ENCODE measurements at regions not wholly inside any gene's neighbourhood (a gene's known extent, or its start where the extent isn't known, plus 50 kb on each side); places are given as distances from the start of the nearest gene placed in this dataset.

GRCh38 chr2:30368258-30368657 is 78.8 kb upstream of the LCLAT1 start:
- no peaks in the 10 kb centered on the region for H3K79me2 ChIP-seq (replicated peaks; ENCODE audit: insufficient read depth, low read length)
- no peak overlapping the region for H3K4me3 ChIP-seq (ENCODE audit: low read length)
- H3K9ac ChIP-seq (ENCODE audit: low read length): no peak overlapping the region
- no peaks in the 10 kb centered on the region for H3F3A ChIP-seq (ENCODE audit: insufficient read depth, low read length, poor library complexity, severe bottlenecking)
- no peaks in the 10 kb centered on the region for H3K27me3 ChIP-seq (ENCODE audit: insufficient read depth, low read depth, low read length)
- no peaks in the 10 kb centered on the region for H3K9me2 ChIP-seq (ENCODE audit: insufficient read depth, low read length)
- TF ChIP-seq REST (IDR thresholded peaks at IDR 0.05; ENCODE audit: borderline replicate concordance) (no peak), EP300 (conservative IDR thresholded peaks at IDR 0.05; ENCODE audit: poor library complexity, severe bottlenecking) (no peak)
- no peak overlapping the region for H3K27ac ChIP-seq (ENCODE audit: low read length)
- no peak overlapping the region for H2AFZ ChIP-seq (ENCODE audit: low read depth, low read length)
- H3K4me2 ChIP-seq (ENCODE audit: low read length): no peak overlapping the region
- H4K20me1 ChIP-seq (ENCODE audit: insufficient read depth): no peaks in the 10 kb centered on the region
- no peaks in the 10 kb centered on the region for H3K36me3 ChIP-seq (ENCODE audit: insufficient read depth, low read length)
- no peaks in the 10 kb centered on the region for H3K9me3 ChIP-seq (ENCODE audit: low read length)

- TF ChIP-seq REST (IDR thresholded peaks at IDR 0.05; ENCODE audit: borderline replicate concordance) (no peak), POLR2AphosphoS5 (IDR thresholded peaks at IDR 0.05) (no peak), CTCF (IDR thresholded peaks at IDR 0.05; ENCODE audit: poor library complexity, severe bottlenecking) (no peak), EP300 (conservative IDR thresholded peaks at IDR 0.05; ENCODE audit: poor library complexity, severe bottlenecking) (no peak), EZH2 (IDR thresholded peaks at IDR 0.05; ENCODE audit: borderline replicate concordance, insufficient read depth, low read length, poor library complexity, severe bottlenecking) (no peak), TAF1 (IDR thresholded peaks at IDR 0.05; ENCODE audit: low read depth) (no peak), RAD21 (conservative IDR thresholded peaks at IDR 0.05) (no peak), SMC3 (conservative IDR thresholded peaks at IDR 0.05; ENCODE audit: poor library complexity) (no peak), MXI1 (conservative IDR thresholded peaks at IDR 0.05; ENCODE audit: poor library complexity, severe bottlenecking) (no peak)
- no peaks in the 10 kb centered on the region for H3K9me2 ChIP-seq (ENCODE audit: insufficient read depth, low read length)
- H2AFZ ChIP-seq (ENCODE audit: low read depth, low read length): no peak overlapping the region
- no peaks in the 10 kb centered on the region for H3K36me3 ChIP-seq (ENCODE audit: insufficient read depth, low read length)
- H3K4me3 ChIP-seq (ENCODE audit: low read length): no peak overlapping the region
- no peak overlapping the region for H3K27ac ChIP-seq (ENCODE audit: low read length)
- no peaks in the 10 kb centered on the region for H4K20me1 ChIP-seq (ENCODE audit: insufficient read depth)
- no peak overlapping the region for H3K4me2 ChIP-seq (ENCODE audit: low read length)
- H3K9ac ChIP-seq (ENCODE audit: low read length): no peak overlapping the region
- no peaks in the 10 kb centered on the region for H3F3A ChIP-seq (ENCODE audit: insufficient read depth, low read length, poor library complexity, severe bottlenecking)
- no peaks in the 10 kb centered on the region for H3K9me3 ChIP-seq (ENCODE audit: low read length)
- no peaks in the 10 kb centered on the region for H3K79me2 ChIP-seq (replicated peaks; ENCODE audit: insufficient read depth, low read length)
- H3K27me3 ChIP-seq (ENCODE audit: insufficient read depth, low read depth, low read length): no peaks in the 10 kb centered on the region
These were observed 75.9 kb upstream of the LCLAT1 start for GRCh38 chr2:30371028-30371689.
